PC-3 (cell line): ENCODE measurements at regions not wholly inside any gene's neighbourhood (a gene's known extent, or its start where the extent isn't known, plus 50 kb on each side); places are given as distances from the start of the nearest gene placed in this dataset.

ENCODE experiments used
- EZH2phosphoT487 ChIP-seq: fragments of 300-600 bp; sonication (generic); IDR thresholded peaks from 2 replicates; pipeline ENCODE4 v1.6.1; 2018; ENCODE audit warnings: mild to moderate bottlenecking, antibody characterized with exemption, low read length, borderline replicate concordance
- TF ChIP-seq, protein P1 (sequence below): fragments of 300-600 bp; sonication (generic); conservative IDR thresholded peaks from 2 replicates; pipeline ENCODE4 v1.5.1; 2017; ENCODE audit warnings: antibody characterized with exemption, low read depth, mild to moderate bottlenecking, low read length

DNA sequence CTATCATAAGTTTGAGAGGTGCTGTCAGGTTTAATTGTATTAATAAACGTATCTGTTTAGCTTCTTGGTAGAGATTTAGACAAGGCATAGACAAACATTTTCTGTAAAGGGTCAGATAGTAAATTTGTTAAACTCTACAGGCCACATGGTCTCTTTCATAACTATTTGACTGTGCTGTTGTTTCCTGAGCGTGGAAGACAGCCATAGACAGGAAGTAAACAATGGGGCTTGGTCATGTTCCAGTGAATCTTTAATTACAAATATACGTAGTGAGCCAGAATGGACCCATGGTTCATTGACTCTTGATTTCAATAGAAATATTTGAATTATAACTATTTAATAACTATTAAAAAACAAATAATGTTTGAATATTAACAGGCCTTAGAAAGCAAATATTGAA, 451.1 kb downstream of the SH2D4B start:
- TF ChIP-seq, protein P1, sequence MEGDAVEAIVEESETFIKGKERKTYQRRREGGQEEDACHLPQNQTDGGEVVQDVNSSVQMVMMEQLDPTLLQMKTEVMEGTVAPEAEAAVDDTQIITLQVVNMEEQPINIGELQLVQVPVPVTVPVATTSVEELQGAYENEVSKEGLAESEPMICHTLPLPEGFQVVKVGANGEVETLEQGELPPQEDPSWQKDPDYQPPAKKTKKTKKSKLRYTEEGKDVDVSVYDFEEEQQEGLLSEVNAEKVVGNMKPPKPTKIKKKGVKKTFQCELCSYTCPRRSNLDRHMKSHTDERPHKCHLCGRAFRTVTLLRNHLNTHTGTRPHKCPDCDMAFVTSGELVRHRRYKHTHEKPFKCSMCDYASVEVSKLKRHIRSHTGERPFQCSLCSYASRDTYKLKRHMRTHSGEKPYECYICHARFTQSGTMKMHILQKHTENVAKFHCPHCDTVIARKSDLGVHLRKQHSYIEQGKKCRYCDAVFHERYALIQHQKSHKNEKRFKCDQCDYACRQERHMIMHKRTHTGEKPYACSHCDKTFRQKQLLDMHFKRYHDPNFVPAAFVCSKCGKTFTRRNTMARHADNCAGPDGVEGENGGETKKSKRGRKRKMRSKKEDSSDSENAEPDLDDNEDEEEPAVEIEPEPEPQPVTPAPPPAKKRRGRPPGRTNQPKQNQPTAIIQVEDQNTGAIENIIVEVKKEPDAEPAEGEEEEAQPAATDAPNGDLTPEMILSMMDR = no peak
- no peak for TF ChIP-seq EZH2phosphoT487
